Vagina (tissue), 2 donors: ENCODE measurements at regions not wholly inside any gene's neighbourhood (a gene's known extent, or its start where the extent isn't known, plus 50 kb on each side); places are given as distances from the start of the nearest gene placed in this dataset.

Experiments used
- CTCF ChIP-seq, 3 experiments: fragments of 450-650 bp in 2 of 3; fragments of 200-600 bp in 1 of 3; sonication (generic) in 1 of 3; IDR thresholded peaks; one replicate each; pipeline ENCODE4 v1.5.1; 2017 to 2019; ENCODE audit warnings: antibody characterized with exemption in 3 of 3, mild to moderate bottlenecking in 2 of 3, moderate library complexity in 2 of 3
- POLR2A ChIP-seq, 2 donors: fragments of 450-650 bp; IDR thresholded peaks; one replicate each; pipeline ENCODE4 v1.6.1; 2017; ENCODE audit warnings: antibody characterized with exemption in 2 of 2, mild to moderate bottlenecking in 2 of 2, moderate library complexity in 2 of 2
- POLR2AphosphoS5 ChIP-seq, 2 donors: sonication (generic); formaldehyde crosslinking; IDR thresholded peaks; one replicate each; pipeline ENCODE4 v1.9.0; 2017; ENCODE audit warnings: antibody characterized with exemption in 2 of 2, mild to moderate bottlenecking in 2 of 2, low read depth in 1 of 2; ENCODE audit not compliant: insufficient read depth in 1 of 2

- TF ChIP-seq CTCF (IDR thresholded peaks at IDR 0.05) (no peak), POLR2AphosphoS5 (IDR thresholded peaks at IDR 0.05; ENCODE audit: insufficient read depth in 1 of 2, low read depth in 1 of 2) (no peak), POLR2A (IDR thresholded peaks at IDR 0.05) (no peak)
Measured at GRCh38 chr5:167241436-167242067, 1049.9 kb upstream of the WWC1 start.
